ENCODE measurements at regions not wholly inside any gene's neighbourhood (a gene's known extent, or its start where the extent isn't known, plus 50 kb on each side); places are given as distances from the start of the nearest gene placed in this dataset.

DNA sequence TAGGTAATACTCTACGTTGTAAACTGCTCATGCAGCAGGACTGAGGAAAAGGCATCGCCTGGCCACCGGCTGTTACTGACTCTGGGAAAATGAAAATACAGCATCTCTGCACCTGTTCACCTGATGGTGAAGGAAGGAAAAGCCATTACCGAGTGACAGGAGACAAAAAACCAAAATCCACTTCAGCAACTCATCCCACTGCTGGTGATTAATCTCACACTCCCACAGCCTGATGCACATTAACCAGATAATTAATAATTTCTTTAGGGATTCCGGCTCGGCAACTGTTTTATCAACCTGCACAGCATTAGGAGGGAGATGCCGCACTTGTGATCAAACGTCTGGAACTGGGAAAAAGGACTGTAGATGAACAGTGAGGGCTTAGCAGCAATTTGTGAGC lies 183.9 kb upstream of the ESRRG start:
- Histone ChIP-seq H3K4me3 (ENCODE audit: low read length in 2 of 2) (no peak overlapping the region), H3K4me1 (ENCODE audit: control insufficient read depth in 1 of 2, insufficient read depth in 2 of 2, low read length in 2 of 2) (no peaks in the 10 kb centered on the region), H3K27me3 (ENCODE audit: control insufficient read depth in 1 of 2, insufficient read depth in 2 of 2, low read length in 1 of 2) (no peaks in the 10 kb centered on the region), H3K36me3 (ENCODE audit: control insufficient read depth in 1 of 2, insufficient read depth in 2 of 2, low read length in 1 of 2) (no peaks in the 10 kb centered on the region), H3K27ac (ENCODE audit: low read depth in 1 of 2, low read length in 2 of 2) (no peak overlapping the region), H3K9me3 (ENCODE audit: control insufficient read depth, low read length) (peaks cover 3% of the 10 kb centered on the region)
- intact Hi-C loops (cut with DNase I): no loop called here
- ATAC-seq (ENCODE audit: low FRiP score): no peak
- 87 to 89% methylated on average over 8 of the region's 8 CpGs for WGBS, 2 donors
- DNase-seq: no peak

DNA sequence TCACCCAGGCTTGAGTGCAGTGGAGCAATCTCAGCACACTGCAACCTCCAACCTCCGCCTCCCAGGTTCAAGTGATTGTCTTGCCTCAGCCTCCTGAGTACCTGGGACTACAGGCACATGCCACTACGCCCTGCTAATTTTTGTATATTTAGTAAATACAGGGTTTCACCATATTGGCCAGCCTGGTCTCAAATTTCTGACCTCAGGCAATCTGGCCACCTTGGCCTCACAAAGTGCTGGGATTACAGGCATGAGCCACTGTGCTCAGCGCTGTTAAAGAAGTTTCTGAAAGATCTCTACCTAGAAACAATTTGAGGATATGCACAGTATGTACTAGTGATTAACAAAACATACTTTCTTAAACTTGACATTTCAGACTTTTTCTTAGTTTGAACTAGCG lies 182.6 kb upstream of the ESRRG start:
- ATAC-seq (ENCODE audit: low FRiP score): no peak
- Histone ChIP-seq H3K4me1 (ENCODE audit: control insufficient read depth in 1 of 2, insufficient read depth in 2 of 2, low read length in 2 of 2) (no peaks in the 10 kb centered on the region), H3K36me3 (ENCODE audit: control insufficient read depth in 1 of 2, insufficient read depth in 2 of 2, low read length in 1 of 2) (no peaks in the 10 kb centered on the region), H3K27ac (ENCODE audit: low read depth in 1 of 2, low read length in 2 of 2) (no peak overlapping the region), H3K27me3 (ENCODE audit: control insufficient read depth in 1 of 2, insufficient read depth in 2 of 2, low read length in 1 of 2) (no peaks in the 10 kb centered on the region), H3K9me3 (ENCODE audit: control insufficient read depth, low read length) (peaks cover 3% of the 10 kb centered on the region), H3K4me3 (ENCODE audit: low read length in 2 of 2) (no peak overlapping the region)
- 87 to 92% methylated on average over 4 of the region's 4 CpGs for WGBS, 2 donors
- DNase-seq: no peak
- intact Hi-C loops (cut with DNase I): no loop called here

DNA sequence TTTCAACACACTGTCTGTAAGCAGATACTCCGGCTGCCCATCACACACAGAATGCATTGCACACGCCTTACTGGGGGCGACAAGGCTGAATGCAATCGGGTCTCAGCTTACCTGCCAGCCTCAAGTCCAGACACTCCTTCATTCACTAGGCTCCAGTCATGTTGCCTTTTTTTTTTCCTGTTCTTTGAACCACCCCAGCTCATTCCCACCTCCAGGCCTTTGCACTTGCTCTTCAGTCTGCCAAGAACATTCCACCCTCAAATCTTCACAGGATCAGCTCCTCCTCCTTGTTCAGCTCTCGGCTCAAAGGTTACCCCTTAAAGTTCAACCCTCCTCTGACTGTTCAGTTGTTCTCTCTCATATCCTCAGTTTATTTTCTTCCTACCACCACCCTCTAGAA lies 181.9 kb upstream of the ESRRG start:
- intact Hi-C loops (cut with DNase I): no loop called here
- no peak for ATAC-seq (ENCODE audit: low FRiP score)
- WGBS, 2 donors: 79 to 89% methylated on average over 5 of the region's 5 CpGs
- Histone ChIP-seq H3K27ac (ENCODE audit: low read depth in 1 of 2, low read length in 2 of 2) (no peak overlapping the region), H3K9me3 (ENCODE audit: control insufficient read depth, low read length) (peaks cover 3% of the 10 kb centered on the region), H3K36me3 (ENCODE audit: control insufficient read depth in 1 of 2, insufficient read depth in 2 of 2, low read length in 1 of 2) (no peaks in the 10 kb centered on the region), H3K27me3 (ENCODE audit: control insufficient read depth in 1 of 2, insufficient read depth in 2 of 2, low read length in 1 of 2) (no peaks in the 10 kb centered on the region), H3K4me3 (ENCODE audit: low read length in 2 of 2) (no peak overlapping the region), H3K4me1 (ENCODE audit: control insufficient read depth in 1 of 2, insufficient read depth in 2 of 2, low read length in 2 of 2) (no peaks in the 10 kb centered on the region)
- no peak for DNase-seq

DNA sequence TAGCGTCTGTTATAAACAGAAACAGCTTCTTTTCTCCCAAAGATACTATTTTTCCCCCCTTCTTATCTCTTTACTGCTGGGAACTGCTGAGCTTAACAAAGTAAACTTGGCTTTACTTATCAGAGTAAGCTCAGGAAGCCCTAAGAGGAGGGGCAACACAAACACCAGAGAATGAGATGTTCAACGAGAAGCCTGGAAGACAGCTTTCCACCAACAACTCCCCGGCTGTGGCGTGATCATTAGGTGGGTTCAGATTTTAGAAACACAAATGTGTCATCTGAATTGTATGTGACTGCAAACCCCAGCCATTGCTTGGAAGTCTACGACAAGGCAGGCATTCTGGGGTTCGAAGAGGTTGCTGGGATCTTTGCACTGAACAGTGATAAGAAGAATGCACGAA lies 181.2 kb upstream of the ESRRG start:
- H3K4me1 ChIP-seq (ENCODE audit: control insufficient read depth in 1 of 2, insufficient read depth in 2 of 2, low read length in 2 of 2): no peaks in the 10 kb centered on the region
- DNase-seq (no peak), ATAC-seq (ENCODE audit: low FRiP score) (no peak)
- peaks cover 3% of the 10 kb centered on the region for H3K9me3 ChIP-seq (ENCODE audit: control insufficient read depth, low read length)
- no peaks in the 10 kb centered on the region for H3K27me3 ChIP-seq (ENCODE audit: control insufficient read depth in 1 of 2, insufficient read depth in 2 of 2, low read length in 1 of 2)
- 52 to 56% methylated on average over 7 of the region's 7 CpGs for whole genome bisulfite sequencing, 2 donors
- no peaks in the 10 kb centered on the region for H3K36me3 ChIP-seq (ENCODE audit: control insufficient read depth in 1 of 2, insufficient read depth in 2 of 2, low read length in 1 of 2)
- intact Hi-C loops (cut with DNase I): no loop called here
- H3K27ac ChIP-seq (ENCODE audit: low read depth in 1 of 2, low read length in 2 of 2): no peak overlapping the region
- no peak overlapping the region for H3K4me3 ChIP-seq (ENCODE audit: low read length in 2 of 2)

DNA sequence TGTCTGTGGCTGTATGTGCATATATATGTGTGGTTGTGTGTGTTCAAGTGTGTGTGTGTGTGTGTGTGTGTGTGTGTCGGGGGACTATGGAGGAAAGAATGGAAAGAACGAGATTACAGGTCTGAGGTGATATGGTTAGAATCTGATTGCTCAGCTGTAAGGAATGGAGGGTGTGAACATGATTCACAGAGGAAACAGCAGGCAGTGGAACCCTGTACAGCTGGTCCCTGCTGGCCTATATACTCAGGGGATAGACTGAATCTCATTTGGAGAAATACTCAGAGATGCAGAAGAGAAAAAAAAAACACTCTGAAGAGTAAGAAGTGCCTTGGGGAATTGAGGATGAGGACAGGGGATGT lies 180.1 kb upstream of the ESRRG start:
- no peak overlapping the region for H3K4me3 ChIP-seq (ENCODE audit: low read length in 2 of 2)
- H3K4me1 ChIP-seq (ENCODE audit: control insufficient read depth in 1 of 2, insufficient read depth in 2 of 2, low read length in 2 of 2): no peaks in the 10 kb centered on the region
- no peak overlapping the region for H3K27ac ChIP-seq (ENCODE audit: low read depth in 1 of 2, low read length in 2 of 2)
- WGBS, 2 donors: 44 to 58% methylated on average over 2 of the region's 2 CpGs
- peaks cover 4% of the 10 kb centered on the region for H3K9me3 ChIP-seq (ENCODE audit: control insufficient read depth, low read length)
- intact Hi-C loops (cut with DNase I): no loop called here
- no peak for ATAC-seq (ENCODE audit: low FRiP score)
- no peaks in the 10 kb centered on the region for H3K36me3 ChIP-seq (ENCODE audit: control insufficient read depth in 1 of 2, insufficient read depth in 2 of 2, low read length in 1 of 2)
- no peak for DNase-seq
- no peaks in the 10 kb centered on the region for H3K27me3 ChIP-seq (ENCODE audit: control insufficient read depth in 1 of 2, insufficient read depth in 2 of 2, low read length in 1 of 2)

DNA sequence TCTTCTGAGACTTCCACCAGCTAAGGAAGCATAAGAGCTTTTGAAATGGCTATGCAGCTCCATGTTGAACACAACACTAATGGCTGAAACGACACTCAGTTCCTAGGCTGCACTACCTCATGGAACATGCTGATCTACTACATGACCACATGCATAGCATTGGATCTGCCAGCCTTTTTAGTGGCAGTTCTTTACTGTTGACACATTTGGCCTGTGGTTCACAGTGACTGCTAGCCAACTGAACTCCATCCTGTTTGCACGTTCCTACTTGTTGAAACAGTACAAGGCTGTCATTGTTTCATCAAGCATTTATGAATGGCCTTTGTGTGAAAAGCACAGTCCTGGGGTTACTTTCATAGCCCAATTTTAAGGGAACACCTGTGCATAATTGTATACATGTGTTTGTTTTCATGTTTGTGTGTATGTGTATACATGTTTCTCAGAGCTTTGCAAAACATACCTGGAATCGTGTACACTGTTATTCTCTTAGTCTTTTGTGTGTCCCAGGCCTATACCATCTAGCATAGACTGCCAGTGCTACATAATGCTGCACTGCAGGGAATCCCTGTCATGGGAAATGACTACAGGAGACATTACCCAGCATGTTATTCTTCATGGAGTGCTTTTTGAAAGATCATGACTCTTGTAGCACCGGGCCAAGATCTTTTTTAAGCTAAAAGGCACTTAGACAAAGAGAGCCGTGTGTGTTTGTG lies 179.6 kb upstream of the ESRRG start:
- H3K27me3 ChIP-seq (ENCODE audit: control insufficient read depth in 1 of 2, insufficient read depth in 2 of 2, low read length in 1 of 2): no peaks in the 10 kb centered on the region
- no peak overlapping the region for H3K27ac ChIP-seq (ENCODE audit: low read depth in 1 of 2, low read length in 2 of 2)
- intact Hi-C loops (cut with DNase I): no loop called here
- peaks cover 3% of the 10 kb centered on the region for H3K9me3 ChIP-seq (ENCODE audit: control insufficient read depth, low read length)
- H3K4me3 ChIP-seq (ENCODE audit: low read length in 2 of 2): no peak overlapping the region
- DNase-seq (no peak), ATAC-seq (ENCODE audit: low FRiP score) (no peak)
- WGBS, 2 donors: 55 to 56% methylated on average over 5 of the region's 5 CpGs
- H3K4me1 ChIP-seq (ENCODE audit: control insufficient read depth in 1 of 2, insufficient read depth in 2 of 2, low read length in 2 of 2): no peaks in the 10 kb centered on the region
- no peaks in the 10 kb centered on the region for H3K36me3 ChIP-seq (ENCODE audit: control insufficient read depth in 1 of 2, insufficient read depth in 2 of 2, low read length in 1 of 2)

DNA sequence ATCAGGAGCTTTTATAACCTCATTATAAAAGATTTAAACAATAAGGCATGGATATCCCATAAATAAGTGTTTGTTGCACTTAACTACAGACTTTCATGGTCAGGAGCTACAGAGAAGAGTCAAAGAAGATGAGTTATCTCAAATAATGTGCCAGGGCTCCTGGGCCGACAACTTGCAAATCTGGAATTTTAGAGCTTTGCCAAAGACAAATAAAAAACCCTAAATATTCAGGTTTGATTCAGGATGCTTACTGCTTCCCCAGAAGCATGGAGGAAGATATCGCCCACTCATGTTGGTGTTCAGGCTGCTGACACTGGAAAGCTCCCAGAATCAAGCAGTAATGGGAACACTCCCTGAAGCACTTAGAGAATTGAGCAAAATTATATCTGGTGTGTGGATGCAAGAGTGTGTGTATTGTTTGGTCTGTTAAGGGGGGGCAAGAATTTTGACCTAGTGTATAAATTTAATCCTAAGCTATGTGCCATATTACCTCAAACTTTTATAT lies 176.9 kb upstream of the ESRRG start:
- H3K9me3 ChIP-seq (ENCODE audit: control insufficient read depth, low read length): peaks cover 3% of the 10 kb centered on the region
- H3K4me3 ChIP-seq (ENCODE audit: low read length in 2 of 2): no peak overlapping the region
- H3K36me3 ChIP-seq (ENCODE audit: control insufficient read depth in 1 of 2, insufficient read depth in 2 of 2, low read length in 1 of 2): no peaks in the 10 kb centered on the region
- 85 to 87% methylated on average over 2 of the region's 2 CpGs for WGBS, 2 donors
- H3K27me3 ChIP-seq (ENCODE audit: control insufficient read depth in 1 of 2, insufficient read depth in 2 of 2, low read length in 1 of 2): no peaks in the 10 kb centered on the region
- DNase-seq (no peak), ATAC-seq (ENCODE audit: low FRiP score) (no peak)
- H3K4me1 ChIP-seq (ENCODE audit: control insufficient read depth in 1 of 2, insufficient read depth in 2 of 2, low read length in 2 of 2): no peaks in the 10 kb centered on the region
- no peak overlapping the region for H3K27ac ChIP-seq (ENCODE audit: low read depth in 1 of 2, low read length in 2 of 2)
- intact Hi-C loops (cut with DNase I): no loop called here

DNA sequence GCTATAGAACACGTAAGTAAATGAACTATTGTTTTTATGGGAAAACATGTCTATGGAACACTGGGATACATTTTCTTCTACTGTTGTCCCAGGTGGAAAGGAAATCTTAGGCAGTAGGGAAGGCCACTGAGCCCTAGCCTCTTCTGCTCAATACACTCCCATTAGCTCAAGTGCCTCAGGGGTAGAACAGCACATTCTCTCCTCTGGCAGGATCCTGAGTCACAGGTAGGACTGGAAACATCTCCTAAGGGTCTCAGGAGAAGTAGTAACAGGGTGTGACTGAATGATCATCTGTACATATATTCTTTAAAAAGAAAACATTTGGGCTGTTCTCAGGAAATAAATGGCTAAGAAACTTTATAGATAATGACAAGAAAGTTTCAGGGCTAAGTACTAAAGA lies 175.6 kb upstream of the ESRRG start:
- Histone ChIP-seq H3K9me3 (ENCODE audit: control insufficient read depth, low read length) (peaks cover 3% of the 10 kb centered on the region), H3K27ac (ENCODE audit: low read depth in 1 of 2, low read length in 2 of 2) (no peak overlapping the region), H3K4me1 (ENCODE audit: control insufficient read depth in 1 of 2, insufficient read depth in 2 of 2, low read length in 2 of 2) (no peaks in the 10 kb centered on the region), H3K36me3 (ENCODE audit: control insufficient read depth in 1 of 2, insufficient read depth in 2 of 2, low read length in 1 of 2) (no peaks in the 10 kb centered on the region), H3K27me3 (ENCODE audit: control insufficient read depth in 1 of 2, insufficient read depth in 2 of 2, low read length in 1 of 2) (no peaks in the 10 kb centered on the region), H3K4me3 (ENCODE audit: low read length in 2 of 2) (no peak overlapping the region)
- ATAC-seq (ENCODE audit: low FRiP score) (no peak), DNase-seq (no peak)
- 88% methylated on average over 1 of the region's 1 CpG for WGBS, 2 donors
- intact Hi-C loops (cut with DNase I): no loop called here

DNA sequence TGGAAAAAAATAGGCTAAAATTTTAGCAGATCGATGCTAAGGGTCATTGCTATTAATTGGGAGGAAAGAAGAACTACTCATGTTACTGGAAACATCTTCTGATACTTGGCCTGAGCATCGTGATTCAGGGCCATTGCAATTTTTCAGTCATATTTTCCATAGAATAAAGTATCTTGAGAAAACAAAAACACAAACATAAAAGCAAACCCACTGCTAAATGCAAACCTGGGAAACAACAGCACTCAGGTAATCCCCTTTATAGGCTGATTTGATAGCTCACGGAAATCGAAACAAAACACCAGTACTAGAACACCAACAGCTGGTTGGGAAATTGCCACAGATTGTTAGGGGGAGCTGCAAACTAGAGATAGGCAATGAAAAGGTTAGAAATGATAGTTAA lies 172.9 kb upstream of the ESRRG start:
- ATAC-seq (ENCODE audit: low FRiP score): no peak
- Histone ChIP-seq H3K4me3 (ENCODE audit: low read length in 2 of 2) (no peak overlapping the region), H3K36me3 (ENCODE audit: control insufficient read depth in 1 of 2, insufficient read depth in 2 of 2, low read length in 1 of 2) (no peaks in the 10 kb centered on the region), H3K27me3 (ENCODE audit: control insufficient read depth in 1 of 2, insufficient read depth in 2 of 2, low read length in 1 of 2) (peaks cover 0 to 1% of the 10 kb centered on the region in 2 donors), H3K4me1 (ENCODE audit: control insufficient read depth in 1 of 2, insufficient read depth in 2 of 2, low read length in 2 of 2) (no peaks in the 10 kb centered on the region), H3K27ac (ENCODE audit: low read depth in 1 of 2, low read length in 2 of 2) (no peak overlapping the region), H3K9me3 (ENCODE audit: control insufficient read depth, low read length) (peaks cover 1% of the 10 kb centered on the region)
- no peak for DNase-seq
- WGBS, 2 donors: 88 to 92% methylated on average over 4 of the region's 4 CpGs
- intact Hi-C loops (cut with DNase I): no loop called here

Data from aorta (tissue), 5 donors.